Omental fat pad (tissue), 3 donors: ENCODE measurements at regions not wholly inside any gene's neighbourhood (a gene's known extent, or its start where the extent isn't known, plus 50 kb on each side); places are given as distances from the start of the nearest gene placed in this dataset.

Experiments used
- ATAC-seq: fragments of 150-250 bp; one replicate; pipeline ENCODE4 v1.9.1; 2016; ENCODE audit warnings: mild to moderate bottlenecking, moderate library complexity; ENCODE audit not compliant: low FRiP score
- DNase-seq: peaks from one replicate; pipeline ENCODE4 v3.0.0-alpha.2; 2019; ENCODE audit warnings: low spot score
- TF ChIP-seq, protein P1 (sequence below), 3 donors: fragments of 450-650 bp; IDR thresholded peaks; one replicate each; pipeline ENCODE4 v1.5.1; 2016 to 2017; ENCODE audit warnings: antibody characterized with exemption in 3 of 3, mild to moderate bottlenecking in 3 of 3, moderate library complexity in 2 of 3

DNA sequence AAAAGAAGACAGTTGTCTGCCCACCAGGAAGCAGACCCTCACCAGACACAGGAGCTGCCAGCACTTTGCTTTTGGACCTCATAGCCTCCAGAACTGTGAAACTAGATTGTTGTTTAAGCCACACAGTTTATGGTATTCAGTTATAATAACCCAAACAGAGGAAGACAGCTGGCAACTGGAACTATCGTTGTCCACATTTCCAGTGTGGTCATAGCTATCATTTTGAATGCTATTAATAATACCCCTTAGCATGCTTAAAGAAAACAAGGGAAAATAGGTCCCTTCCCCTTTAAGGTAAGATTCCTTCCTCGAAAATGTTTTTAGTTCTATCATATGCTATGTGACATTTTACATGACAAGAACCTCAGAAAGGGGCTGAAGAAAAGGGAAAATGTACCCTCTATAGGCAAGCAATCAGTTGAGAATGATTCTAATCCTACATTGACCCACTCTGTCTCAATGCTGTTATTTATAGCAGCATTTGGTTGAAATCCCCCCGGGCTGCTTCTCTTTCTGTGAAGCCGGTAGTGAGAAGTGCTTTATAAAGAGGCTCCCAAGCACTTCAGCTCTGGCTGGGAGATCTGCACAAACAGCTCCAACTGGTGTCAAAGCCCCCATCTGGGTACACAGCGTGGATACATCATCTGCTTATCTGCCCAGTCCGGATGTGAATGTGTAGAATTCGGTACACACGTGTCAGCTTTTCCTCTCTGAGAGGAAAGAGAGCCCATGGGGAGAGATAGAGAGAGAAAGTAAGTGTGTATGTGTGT is 221.2 kb upstream of the FLRT2 start:
- ATAC-seq = no peak
- TF ChIP-seq, protein P1, sequence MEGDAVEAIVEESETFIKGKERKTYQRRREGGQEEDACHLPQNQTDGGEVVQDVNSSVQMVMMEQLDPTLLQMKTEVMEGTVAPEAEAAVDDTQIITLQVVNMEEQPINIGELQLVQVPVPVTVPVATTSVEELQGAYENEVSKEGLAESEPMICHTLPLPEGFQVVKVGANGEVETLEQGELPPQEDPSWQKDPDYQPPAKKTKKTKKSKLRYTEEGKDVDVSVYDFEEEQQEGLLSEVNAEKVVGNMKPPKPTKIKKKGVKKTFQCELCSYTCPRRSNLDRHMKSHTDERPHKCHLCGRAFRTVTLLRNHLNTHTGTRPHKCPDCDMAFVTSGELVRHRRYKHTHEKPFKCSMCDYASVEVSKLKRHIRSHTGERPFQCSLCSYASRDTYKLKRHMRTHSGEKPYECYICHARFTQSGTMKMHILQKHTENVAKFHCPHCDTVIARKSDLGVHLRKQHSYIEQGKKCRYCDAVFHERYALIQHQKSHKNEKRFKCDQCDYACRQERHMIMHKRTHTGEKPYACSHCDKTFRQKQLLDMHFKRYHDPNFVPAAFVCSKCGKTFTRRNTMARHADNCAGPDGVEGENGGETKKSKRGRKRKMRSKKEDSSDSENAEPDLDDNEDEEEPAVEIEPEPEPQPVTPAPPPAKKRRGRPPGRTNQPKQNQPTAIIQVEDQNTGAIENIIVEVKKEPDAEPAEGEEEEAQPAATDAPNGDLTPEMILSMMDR (IDR thresholded peaks at IDR 0.05) = no peak
- DNase-seq = no peak

DNA sequence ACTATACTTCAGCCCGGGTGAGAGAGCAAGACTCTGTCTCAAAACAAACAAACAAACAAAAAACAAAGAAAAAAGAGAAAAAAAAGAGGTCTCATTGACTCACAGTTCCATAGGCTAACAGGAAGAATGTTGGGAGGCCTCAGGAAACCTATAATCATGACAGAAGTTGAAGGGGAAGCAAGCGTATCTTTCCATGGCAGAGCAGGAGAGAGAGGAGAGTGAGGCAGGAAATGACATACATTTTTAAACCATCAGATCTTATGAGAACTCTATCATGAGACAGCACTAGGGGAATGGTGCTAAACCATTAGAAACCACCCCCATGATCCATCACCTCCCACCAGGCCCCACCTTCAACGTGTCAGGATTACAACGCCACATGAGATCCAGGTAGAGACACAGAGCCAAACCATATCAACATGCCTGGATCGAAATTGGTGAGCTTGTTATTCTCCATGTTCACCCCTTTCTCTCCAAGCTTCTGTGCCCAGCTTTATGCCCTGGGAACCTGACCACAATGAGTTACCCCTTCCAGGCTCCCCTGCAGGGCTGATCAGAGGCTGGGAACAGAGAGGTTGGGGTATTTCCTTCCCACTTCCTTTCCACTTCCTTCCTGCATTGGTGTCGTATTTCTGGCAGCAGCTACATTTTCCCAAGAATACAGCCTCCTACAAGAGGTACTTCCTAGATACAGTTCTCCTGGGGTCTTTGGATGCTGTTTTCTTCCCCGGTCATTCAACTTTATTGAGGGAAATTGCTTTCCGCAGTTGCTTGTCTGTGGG is 219.3 kb upstream of the FLRT2 start:
- DNase-seq (no peak), ATAC-seq (no peak)
- TF ChIP-seq, protein P1 (IDR thresholded peaks at IDR 0.05) = no peak

DNA sequence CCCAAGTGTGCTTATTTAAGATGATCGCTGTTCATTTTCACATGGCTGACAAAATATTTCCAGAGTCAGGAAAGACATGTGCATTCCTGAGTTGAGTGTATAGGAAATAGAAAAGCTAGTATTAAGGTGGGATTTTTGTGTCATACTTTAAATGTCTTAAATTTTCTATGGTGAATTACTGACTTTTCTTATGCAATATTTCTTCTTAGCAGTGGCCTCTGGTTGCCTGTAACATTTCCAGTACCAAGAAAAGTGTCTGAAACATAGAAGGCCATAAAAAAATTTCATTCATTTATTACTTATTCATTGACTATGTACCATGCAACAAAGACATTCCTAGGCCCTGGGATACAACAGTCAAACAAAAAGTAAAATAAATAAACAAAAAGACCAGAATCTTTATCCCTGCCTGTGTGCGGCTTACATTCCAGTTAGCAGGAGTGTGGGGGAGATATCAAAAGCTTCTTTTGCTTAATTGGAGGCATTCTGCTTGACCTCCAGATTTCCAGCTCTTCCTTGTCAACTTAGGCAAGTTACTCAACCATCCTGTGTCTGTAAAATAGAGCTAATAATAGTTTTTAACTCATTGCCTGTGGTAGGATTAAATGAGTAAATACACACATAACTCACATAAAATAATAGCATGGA is 216.3 kb upstream of the FLRT2 start:
- ATAC-seq (no peak), DNase-seq (no peak)
- TF ChIP-seq, protein P1 (IDR thresholded peaks at IDR 0.05) = no peak

DNA sequence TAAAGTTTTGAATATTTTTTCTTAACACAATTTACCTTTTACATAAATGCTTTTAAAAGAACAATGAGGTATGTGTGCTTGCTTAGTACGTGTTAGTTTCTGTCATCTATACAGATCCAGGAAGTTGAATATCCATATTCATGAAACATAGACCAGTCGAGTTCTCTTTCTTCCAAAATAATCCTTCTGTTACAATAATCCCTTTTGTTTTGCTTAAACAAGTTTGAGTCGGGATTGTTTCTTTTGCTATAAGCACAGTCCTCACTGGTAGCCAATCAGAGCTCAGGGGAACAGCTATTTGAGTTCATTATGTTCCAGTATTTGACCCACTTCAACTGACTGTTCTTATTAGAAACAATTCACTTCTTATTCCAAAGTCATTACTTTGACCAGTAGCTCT is 214.7 kb upstream of the FLRT2 start:
- TF ChIP-seq, protein P1 (IDR thresholded peaks at IDR 0.05) = no peak
- DNase-seq (no peak), ATAC-seq (no peak)

DNA sequence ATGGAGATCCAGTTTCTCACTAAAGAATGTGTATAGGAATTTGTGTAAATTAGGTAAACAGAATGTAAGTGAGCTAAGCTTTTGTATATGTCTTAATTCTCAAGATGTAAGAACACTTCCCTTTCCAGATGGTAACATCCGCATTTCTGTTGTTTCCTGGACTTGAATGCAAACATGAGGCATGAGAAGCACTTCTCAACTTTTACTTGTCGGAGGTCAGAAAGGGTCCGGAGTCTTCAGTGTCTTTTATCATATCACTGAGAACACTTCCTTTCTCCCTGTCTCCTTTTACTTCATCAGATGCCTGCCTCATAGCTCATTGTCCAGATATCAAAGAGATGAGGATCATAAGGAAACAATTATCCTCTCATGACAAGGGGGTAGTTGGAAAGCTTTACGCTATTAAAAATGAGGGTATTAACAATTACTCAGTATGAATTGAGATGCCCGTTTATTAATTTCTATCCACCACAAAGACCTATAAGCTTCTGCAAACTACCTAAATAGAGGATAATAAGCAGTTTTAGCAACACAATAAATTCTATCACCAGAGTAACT is 214.1 kb upstream of the FLRT2 start:
- no peak for DNase-seq
- TF ChIP-seq, protein P1 (IDR thresholded peaks at IDR 0.05) = no peak
- no peak for ATAC-seq

DNA sequence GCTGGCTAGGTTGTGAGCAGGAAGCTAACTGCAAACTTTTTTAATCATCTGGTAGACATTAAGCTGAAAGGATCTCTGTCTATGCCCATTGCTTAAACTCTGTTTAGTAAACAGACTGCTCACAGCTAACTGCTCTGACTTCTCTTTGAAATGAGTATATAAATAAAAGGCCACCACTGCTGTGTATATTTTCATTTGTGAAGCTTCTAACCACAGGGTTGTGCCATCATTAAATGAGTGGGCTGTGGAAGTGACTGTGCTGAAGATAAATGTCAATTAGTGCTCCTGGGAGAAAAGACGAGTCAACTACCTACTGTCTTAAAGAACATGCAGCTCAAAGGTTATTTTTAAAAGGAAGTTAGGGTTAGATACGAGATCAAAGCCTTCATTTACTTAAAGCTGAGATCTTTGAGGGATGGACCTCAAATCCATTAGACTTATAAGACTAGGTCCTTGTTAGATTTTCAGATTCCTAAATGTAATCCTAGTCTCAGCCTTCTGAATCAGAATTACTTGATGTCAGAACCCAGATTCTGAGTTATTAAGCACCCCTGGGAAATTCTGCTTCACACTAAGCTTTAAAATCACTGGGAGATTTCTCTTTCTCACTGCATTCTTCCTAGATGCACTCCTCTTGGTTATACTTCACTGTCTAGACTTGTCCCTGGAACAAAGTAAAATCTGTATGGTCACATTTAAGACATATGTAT is 213.1 kb upstream of the FLRT2 start:
- TF ChIP-seq, protein P1 (IDR thresholded peaks at IDR 0.05) = no peak
- ATAC-seq (no peak), DNase-seq (no peak)
